ENCODE measurements at regions not wholly inside any gene's neighbourhood (a gene's known extent, or its start where the extent isn't known, plus 50 kb on each side); places are given as distances from the start of the nearest gene placed in this dataset.
"Not testable (repeated sequence)": the region's sequence is repeated elsewhere in the genome, so short reads cannot be mapped to it uniquely, and the experiment has no call there.

GRCh38 chr14:84410344-84410743 is 1119.6 kb upstream of the FLRT2 start:
- DNase-seq (ENCODE audit: low read depth in 2 of 2) = no peak

DNA sequence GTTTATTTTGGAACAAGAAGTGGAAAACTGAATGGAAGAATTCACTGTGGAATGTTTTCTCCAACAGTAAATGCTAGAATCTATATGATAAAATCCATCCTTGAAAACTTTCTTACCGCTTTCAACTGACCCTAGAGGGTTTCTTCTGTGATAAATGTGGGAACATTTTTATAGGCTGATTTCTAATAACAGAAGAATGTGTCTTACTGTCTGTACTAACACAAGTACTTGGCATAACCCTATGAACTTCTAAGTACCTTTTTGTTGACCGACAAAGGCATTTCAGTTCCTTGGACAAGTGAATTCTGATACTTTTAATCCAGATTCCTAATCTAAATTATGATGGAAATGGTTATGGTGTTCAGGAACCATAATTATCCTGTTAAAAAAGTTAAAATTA is 1109.7 kb upstream of the FLRT2 start:
- DNase-seq (ENCODE audit: low read depth in 2 of 2) = no peak

- DNase-seq (ENCODE audit: low read depth in 2 of 2) = no peak
These were observed 1108.3 kb upstream of the FLRT2 start for GRCh38 chr14:84421621-84422020.

GRCh38 chr14:84425968-84426367 is 1104.0 kb upstream of the FLRT2 start:
- no peak for DNase-seq (ENCODE audit: low read depth in 2 of 2)

- DNase-seq (ENCODE audit: low read depth in 2 of 2) = no peak
These were observed 1097.3 kb upstream of the FLRT2 start for GRCh38 chr14:84432676-84433075.

DNA sequence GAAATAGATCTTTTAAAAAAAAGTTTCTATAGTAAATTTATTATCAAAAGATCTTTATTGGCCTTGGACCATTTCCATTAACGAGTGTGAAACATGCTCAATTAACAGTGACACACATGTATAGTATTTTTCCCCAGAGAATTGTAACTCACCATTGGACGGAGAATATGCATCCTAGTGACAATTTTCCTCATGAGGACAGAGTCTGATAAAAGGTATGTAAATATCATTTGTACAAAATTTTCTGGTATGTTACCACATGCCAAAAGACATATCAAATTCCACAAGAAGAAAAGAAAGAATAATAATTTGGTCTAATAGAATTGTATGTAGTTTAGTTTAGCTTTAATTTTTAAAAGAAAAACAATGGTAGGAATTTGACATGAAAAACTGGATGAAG is 1096.0 kb upstream of the FLRT2 start:
- no peak for DNase-seq (ENCODE audit: low read depth in 2 of 2)

DNA sequence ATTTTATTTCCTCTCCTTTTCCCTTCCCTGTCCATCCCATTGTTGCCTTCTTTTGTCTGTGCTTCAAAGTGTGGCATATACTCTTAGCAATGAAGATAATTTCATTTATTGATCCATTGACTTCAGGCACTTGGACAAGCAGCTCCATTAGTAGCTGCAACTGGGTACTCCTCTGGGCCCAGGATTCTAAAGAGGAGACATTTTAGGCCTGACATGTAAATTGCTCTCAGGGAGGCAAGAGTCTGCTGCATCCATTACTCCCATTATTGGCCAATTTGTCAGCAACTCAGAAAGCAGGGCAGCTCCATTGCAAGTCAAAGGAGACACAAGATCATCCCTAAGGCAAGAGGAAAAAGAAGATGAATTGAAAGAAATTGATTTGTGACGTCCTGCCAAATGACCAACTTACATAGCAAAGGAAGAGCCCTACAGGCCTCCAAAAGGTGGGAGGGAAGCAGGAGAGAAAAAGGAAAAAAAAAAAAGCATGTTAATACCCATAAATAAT is 1094.1 kb upstream of the FLRT2 start:
- no peak for DNase-seq (ENCODE audit: low read depth in 2 of 2)

DNA sequence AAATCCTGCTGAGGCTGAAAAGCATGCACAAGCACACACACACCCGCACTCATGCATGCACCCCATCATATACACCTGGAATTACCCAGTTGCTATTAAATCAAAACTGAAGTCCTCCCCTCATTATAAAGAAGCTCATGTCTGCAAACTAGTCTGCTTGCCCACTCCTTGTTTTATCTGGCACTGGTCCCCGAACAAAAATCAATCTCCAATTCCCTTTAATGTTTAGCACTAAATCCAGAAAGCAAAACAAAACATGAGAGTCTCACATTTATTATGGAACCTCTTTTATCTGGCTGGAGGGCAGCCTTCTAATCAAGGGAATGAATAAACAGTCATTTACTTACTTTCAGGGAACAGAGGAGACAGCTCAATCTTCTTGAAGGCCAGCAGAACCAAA is 1093.4 kb upstream of the FLRT2 start:
- no peak for DNase-seq (ENCODE audit: low read depth in 2 of 2)

DNA sequence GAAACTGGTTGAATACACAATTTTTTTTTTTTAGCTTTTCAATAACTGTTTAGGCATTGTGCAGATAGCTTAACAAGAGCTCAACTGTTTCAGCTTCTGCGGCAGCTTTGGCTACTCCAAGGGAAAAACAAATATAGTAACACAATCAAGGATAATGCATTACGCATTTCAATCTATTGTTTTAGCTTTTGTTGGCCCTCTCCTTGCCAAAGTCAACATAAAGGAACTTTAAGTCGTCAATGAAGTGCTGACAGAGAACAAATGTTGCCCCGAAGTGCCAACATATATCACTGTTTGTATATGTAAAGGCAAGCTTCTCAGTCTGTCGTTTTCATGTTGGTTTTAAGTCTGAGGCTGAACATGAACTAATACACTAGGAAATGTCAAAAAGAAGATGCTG is 1087.4 kb upstream of the FLRT2 start:
- no peak for DNase-seq (ENCODE audit: low read depth in 2 of 2)

DNA sequence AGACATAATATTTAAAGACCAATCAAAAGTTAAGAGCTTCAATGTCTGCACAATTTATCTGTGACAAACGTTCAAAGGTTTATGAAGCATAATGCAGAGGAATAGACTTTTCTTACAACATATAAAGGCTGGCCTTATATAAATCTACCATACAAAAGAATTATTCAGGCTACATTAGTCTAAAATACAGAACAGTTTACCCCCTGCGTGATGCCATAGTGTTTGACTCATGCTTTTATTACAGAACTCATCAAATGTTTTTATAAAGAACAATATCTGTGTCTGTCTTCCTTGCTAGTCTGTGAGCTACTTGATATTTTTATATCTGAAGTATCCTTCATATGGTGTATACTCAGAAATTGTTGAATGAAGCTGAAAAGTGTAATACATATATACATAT is 1084.5 kb upstream of the FLRT2 start:
- no peak for DNase-seq (ENCODE audit: low read depth in 2 of 2)

DNA sequence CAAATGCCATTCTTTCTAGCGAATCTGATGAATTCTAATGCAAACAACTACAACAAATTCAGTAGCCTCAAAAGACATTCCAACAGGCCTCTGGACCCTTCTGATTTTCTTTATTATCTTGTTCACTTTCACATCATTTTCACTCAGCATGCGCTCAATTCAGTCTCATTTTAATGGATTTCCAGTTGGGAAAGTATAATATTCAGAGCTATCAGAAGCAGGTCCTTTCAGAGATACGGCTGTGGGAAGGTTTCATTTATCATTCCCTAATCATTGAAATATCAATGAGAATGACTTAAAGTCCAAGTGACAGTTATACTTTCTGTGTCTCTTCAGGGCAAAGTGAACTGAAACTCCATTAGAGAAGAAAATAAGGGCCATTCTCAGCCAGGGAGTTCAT is 1083.7 kb upstream of the FLRT2 start:
- no peak for DNase-seq (ENCODE audit: low read depth in 2 of 2)

GRCh38 chr14:84453307-84453950 is 1076.5 kb upstream of the FLRT2 start:
- no peak for DNase-seq (ENCODE audit: low read depth in 2 of 2)

GRCh38 chr14:84454114-84454513 is 1075.8 kb upstream of the FLRT2 start:
- no peak for DNase-seq (ENCODE audit: low read depth in 2 of 2)

GRCh38 chr14:84456946-84457345 is 1073.0 kb upstream of the FLRT2 start:
- no peak for DNase-seq (ENCODE audit: low read depth in 2 of 2)

GRCh38 chr14:84458881-84459280 is 1071.1 kb upstream of the FLRT2 start:
- no peak for DNase-seq (ENCODE audit: low read depth in 2 of 2)

DNA sequence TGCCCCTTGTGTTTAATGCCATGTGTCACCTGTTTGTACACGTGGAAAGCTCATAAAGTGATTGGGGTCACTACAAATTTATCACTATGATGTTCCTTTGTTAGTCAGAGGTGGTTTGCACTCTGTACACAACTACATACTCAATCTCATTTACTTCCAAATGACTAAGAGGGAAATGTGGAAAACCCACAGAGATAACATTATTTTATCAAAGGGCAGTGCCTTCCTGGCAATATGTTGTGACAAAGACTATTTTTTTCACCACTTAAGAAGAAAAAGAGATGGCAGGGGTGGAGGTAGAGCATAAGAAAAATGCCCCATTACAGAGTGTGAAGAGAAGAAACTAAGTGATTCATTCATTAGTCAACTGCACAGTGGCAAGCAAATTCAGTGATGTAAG is 1064.1 kb upstream of the FLRT2 start:
- no peak for DNase-seq (ENCODE audit: low read depth in 2 of 2)

- DNase-seq (ENCODE audit: low read depth in 2 of 2) = no peak
These were observed 1061.8 kb upstream of the FLRT2 start for GRCh38 chr14:84468153-84468552.

DNA sequence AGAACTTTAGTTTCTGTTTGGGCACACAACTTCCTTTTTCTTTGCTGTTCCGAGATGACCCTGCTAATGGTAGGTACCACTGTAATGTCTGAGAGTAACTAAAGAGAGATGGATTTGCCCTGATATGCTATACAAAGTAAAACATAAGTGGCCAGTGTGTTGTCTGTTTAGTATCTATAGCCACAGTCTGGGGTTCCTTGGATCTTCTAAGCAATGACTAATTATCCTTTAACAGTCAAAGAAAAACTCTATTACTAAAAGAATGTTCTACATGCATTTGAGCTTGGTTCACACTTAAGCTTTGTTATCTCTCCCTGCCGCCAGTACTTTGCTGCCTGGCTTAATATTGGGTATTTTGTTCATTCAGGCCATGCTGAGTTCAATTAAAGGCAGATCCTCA is 1051.9 kb upstream of the FLRT2 start:
- no peak for DNase-seq (ENCODE audit: low read depth in 2 of 2)

DNA sequence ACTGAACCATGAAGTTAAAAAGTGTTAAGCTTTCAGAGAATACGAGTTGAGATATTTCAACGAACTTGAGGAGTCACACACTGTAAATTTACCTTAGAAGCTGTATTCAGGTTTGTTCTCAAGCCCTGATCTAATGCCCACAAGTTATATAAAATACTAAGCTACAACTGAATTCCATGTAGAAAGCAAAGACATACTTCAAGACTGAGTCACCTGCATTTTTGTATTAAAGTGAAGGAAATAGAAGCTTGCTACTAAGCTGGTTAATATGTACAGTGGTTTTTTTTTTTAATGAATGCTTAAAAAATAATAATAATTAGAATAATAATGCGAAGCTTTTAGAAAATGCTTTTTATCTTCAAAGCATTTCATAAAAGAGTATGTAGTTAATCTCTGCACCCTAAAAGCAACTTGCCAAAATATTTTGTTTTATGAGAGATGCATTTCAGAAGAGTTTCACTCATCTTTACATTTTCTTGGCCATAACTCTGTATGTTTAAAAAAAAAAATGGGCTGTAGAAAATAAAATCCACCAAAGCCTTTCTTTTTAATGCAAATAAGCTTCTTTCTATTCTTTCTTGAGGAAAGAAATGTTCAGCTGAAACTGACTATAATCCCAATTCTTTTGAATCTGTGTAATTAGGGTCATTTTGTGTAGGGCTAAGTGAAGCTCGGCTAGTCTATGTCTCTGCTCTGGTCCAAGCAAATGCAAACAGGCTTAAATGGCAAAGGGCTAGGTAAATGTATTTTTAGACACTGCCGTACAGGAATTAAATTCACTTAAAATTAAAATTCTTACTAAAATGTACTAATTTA is 1047.5 kb upstream of the FLRT2 start:
- DNase-seq (ENCODE audit: low read depth in 2 of 2) = no peak

DNA sequence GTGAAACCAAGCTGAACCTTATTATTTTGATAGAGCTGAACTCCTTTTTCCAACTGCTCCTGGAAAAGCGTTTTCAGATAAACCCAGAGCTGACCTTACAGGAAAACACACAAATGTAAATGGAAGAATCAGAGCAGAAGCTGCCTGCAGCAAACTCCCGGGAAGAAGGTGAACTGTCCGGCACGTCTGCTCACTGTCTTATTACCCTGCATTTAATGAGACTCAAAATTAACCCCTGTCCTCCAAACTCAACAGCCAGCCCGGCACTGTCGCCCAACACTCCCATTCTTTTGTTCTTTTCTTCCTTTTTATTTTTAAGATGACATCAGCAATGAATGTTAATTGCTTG is 1046.9 kb upstream of the FLRT2 start:
- no peak for DNase-seq (ENCODE audit: low read depth in 2 of 2)

DNA sequence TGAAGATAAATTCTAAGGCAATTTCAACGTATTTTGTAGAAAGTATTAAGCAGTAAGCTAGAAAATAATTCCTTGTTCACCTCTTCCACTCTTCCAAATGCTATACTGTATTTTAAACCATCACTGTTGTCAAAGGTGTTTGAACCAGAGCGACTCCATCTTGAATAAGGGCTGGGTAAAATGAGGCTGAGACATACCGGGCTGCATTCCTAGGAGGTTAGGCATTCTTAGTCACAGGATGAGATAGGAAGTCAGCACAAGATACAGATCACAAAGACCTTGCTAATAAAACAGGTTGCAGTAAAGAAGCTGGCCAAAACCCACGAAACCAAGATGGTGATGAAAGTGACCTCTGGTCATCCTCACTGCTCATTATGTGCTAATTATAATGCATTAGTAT is 1045.7 kb upstream of the FLRT2 start:
- DNase-seq (ENCODE audit: low read depth in 2 of 2) = not testable (repeated sequence)

DNA sequence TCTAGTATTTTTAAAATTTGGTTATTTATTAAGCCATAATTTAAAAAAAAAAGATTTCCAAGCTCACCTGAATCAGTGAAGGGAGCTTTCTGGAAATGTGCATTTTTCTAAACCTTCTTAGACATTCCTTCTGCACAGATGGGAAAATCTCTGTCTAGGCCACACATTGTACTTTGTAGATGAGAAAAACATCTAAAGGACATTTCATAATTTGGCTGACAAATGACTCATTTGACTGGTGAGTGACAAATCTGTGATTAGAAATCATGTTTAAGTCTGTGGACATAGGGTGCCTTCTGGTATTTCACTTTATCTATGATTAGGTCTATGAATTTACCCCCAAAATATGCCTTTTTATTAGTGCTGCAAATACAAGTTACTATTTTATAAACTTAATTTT is 1044.9 kb upstream of the FLRT2 start:
- no peak for DNase-seq (ENCODE audit: low read depth in 2 of 2)

GRCh38 chr14:84490081-84490480 is 1039.9 kb upstream of the FLRT2 start:
- DNase-seq (ENCODE audit: low read depth in 2 of 2) = no peak

DNA sequence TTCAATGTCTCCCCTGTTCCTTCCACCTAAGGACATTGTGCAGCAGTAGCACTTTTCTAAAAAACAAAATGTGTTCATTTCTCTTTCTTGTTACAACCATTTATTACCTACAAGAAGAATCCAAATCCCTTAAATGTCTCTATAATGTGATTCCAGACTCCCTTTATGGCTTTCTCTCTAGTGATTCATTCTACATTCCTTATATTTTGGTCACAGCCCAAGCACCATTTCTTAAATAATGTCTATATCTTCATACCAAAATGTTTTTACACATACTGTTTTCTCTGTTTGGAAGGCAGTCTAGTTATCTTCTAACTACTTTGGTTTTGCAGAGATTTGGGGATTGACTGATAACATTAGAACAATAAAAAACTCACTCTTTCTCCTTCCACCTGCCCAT is 1037.3 kb upstream of the FLRT2 start:
- DNase-seq (ENCODE audit: low read depth in 2 of 2) = no peak
